Endothelial cell (in vitro differentiated cells): ENCODE measurements at regions not wholly inside any gene's neighbourhood (a gene's known extent, or its start where the extent isn't known, plus 50 kb on each side); places are given as distances from the start of the nearest gene placed in this dataset.

Source experiments
- DNase-seq: peaks from one replicate; pipeline ENCODE4 v3.0.0; 2021; ENCODE audit warnings: low spot score
- H3K27ac Mint-ChIP-seq: one replicate; pipeline ENCODE4 v1.8.0; 2021; ENCODE audit warnings: mixed read lengths, inconsistent platforms; ENCODE audit not compliant: unreplicated experiment
- H3K27me3 Mint-ChIP-seq: one replicate; pipeline ENCODE4 v1.8.0; 2021; ENCODE audit warnings: mild to moderate bottlenecking, moderate library complexity, mixed read lengths, inconsistent platforms; ENCODE audit not compliant: unreplicated experiment
- H3K36me3 Mint-ChIP-seq: one replicate; pipeline ENCODE4 v1.8.0; 2021; ENCODE audit warnings: mild to moderate bottlenecking, low read depth, mixed read lengths, inconsistent platforms; ENCODE audit not compliant: unreplicated experiment
- H3K4me1 Mint-ChIP-seq: one replicate; pipeline ENCODE4 v1.8.0; 2021; ENCODE audit warnings: mild to moderate bottlenecking, mixed read lengths, inconsistent platforms; ENCODE audit not compliant: unreplicated experiment
- H3K4me3 Mint-ChIP-seq: one replicate; pipeline ENCODE4 v1.8.0; 2021; ENCODE audit warnings: mild to moderate bottlenecking, mixed read lengths, inconsistent platforms; ENCODE audit not compliant: unreplicated experiment
- H3K9me3 Mint-ChIP-seq: one replicate; pipeline ENCODE4 v1.8.0; 2021; ENCODE audit warnings: mixed read lengths, inconsistent platforms; ENCODE audit not compliant: unreplicated experiment
- TF ChIP-seq, protein P1 (sequence below): fragments of 200-600 bp; sonication (generic); IDR thresholded peaks from one replicate; pipeline ENCODE4 v1.5.0; 2021; ENCODE audit warnings: antibody characterized with exemption; ENCODE audit not compliant: unreplicated experiment

DNA sequence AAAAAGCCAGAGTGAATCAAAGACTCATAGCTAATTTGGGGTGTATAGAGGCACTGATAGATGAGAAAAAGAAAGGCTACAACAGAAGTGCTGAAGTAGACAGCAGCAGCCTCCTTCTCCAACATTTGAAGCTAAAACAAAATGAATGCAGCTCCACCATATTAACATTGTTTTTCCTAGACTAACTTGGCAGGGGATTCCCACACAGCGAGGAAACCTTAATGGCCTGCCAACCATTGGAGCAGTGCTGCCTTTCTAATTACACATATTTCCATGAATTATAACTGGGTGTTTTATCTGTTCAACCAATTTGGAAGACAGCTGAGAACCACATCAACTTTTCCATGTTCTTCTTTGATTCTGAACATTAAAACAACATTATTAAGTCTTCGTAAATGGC is 478.6 kb downstream of the LIG4 start:
- Mint-ChIP-seq H3K27ac (no peak overlapping the region), H3K4me3 (no peak overlapping the region), H3K9me3 (no peaks in the 10 kb centered on the region), H3K27me3 (no peaks in the 10 kb centered on the region), H3K4me1 (no peaks in the 10 kb centered on the region), H3K36me3 (no peaks in the 10 kb centered on the region)
- DNase-seq, result no peak
- TF ChIP-seq, protein P1, sequence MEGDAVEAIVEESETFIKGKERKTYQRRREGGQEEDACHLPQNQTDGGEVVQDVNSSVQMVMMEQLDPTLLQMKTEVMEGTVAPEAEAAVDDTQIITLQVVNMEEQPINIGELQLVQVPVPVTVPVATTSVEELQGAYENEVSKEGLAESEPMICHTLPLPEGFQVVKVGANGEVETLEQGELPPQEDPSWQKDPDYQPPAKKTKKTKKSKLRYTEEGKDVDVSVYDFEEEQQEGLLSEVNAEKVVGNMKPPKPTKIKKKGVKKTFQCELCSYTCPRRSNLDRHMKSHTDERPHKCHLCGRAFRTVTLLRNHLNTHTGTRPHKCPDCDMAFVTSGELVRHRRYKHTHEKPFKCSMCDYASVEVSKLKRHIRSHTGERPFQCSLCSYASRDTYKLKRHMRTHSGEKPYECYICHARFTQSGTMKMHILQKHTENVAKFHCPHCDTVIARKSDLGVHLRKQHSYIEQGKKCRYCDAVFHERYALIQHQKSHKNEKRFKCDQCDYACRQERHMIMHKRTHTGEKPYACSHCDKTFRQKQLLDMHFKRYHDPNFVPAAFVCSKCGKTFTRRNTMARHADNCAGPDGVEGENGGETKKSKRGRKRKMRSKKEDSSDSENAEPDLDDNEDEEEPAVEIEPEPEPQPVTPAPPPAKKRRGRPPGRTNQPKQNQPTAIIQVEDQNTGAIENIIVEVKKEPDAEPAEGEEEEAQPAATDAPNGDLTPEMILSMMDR, result no peak

DNA sequence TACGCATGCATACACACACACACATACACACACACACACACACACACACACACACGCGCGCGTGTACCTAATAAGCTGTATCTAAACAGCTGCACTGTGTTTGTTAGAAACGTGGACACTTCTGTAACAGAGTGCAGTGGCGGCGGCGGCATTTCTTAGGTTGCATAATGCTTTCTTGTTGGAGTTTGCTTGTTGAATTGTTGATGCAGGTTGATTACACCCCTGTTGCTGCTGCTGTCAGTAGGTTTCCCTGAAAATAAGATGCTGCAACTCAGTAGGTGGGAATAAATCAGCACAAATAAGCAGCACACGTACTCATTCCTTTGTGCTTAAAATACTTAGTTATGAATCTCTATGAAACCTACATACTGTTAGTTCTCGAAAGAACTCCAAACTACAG is 479.2 kb downstream of the LIG4 start:
- Mint-ChIP-seq H3K27ac (no peak overlapping the region), H3K27me3 (no peaks in the 10 kb centered on the region), H3K4me3 (no peak overlapping the region), H3K36me3 (no peaks in the 10 kb centered on the region), H3K9me3 (no peaks in the 10 kb centered on the region), H3K4me1 (no peaks in the 10 kb centered on the region)
- TF ChIP-seq, protein P1, result no peak
- no peak for DNase-seq

DNA sequence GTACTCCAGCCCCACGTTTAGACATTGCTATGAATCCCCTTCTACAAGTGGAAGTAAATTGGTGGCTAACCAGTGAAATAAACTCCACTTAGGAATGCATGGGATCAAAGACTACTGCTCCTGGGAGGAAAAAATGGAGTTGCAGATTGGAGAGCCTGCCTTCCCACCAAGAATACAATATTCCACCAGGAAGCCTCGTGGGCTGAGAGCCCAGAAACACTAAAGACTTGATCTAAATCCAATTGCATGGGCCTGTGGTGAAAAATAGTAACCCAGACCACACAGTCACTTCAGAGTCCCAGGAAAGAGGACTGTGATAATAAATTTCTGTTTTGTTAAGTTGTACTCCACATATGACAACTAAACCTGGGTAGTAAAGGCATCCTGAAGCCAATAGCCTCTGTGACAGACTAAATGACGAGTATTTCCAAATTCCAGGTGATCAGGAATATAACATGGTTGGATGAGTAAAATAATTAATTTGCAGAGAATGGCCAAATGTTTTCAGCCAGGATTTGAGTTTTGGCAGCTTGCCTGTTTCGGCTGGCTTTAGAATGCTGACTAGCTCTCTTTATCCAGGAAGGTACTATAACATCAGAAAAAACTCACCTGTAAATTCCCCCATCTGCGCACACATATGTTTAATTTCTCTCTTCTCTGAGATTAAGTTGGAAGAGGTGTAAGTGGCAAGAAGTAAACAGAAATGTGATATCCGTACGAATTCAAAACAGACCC is 480.3 kb downstream of the LIG4 start:
- no peak overlapping the region for H3K4me3 Mint-ChIP-seq

DNA sequence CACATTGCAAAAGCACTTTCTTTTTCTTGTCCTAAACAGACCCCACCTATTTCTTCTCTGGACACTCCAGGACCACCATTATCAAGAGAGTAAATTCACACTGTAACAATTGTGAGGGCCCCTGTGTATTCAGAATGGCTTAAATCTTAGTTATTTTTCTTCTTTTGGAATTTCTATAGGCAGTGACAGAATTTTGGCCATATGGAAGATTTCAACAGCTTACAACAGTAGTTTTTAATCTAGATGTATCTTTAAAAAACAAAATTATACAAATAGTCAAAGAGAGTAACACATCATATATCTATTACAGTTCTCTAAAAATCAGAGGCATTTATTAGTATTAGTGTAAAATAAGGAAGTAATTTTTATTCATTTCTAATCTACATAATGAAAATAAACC is 482.1 kb downstream of the LIG4 start:
- Mint-ChIP-seq H3K9me3 (no peaks in the 10 kb centered on the region), H3K27ac (no peak overlapping the region), H3K4me1 (no peaks in the 10 kb centered on the region), H3K36me3 (no peaks in the 10 kb centered on the region), H3K27me3 (no peaks in the 10 kb centered on the region), H3K4me3 (no peak overlapping the region)
- TF ChIP-seq, protein P1, result no peak
- DNase-seq, result no peak

More for the DNA sequence above, 480.3 kb downstream of the LIG4 start:
- H3K4me1 Mint-ChIP-seq, result no peaks in the 10 kb centered on the region
- H3K27me3 Mint-ChIP-seq, result no peaks in the 10 kb centered on the region
- H3K36me3 Mint-ChIP-seq, result no peaks in the 10 kb centered on the region
- DNase-seq, result no peak
- H3K27ac Mint-ChIP-seq, result no peak overlapping the region
- H3K9me3 Mint-ChIP-seq, result no peaks in the 10 kb centered on the region
- TF ChIP-seq, protein P1, result no peak

DNA sequence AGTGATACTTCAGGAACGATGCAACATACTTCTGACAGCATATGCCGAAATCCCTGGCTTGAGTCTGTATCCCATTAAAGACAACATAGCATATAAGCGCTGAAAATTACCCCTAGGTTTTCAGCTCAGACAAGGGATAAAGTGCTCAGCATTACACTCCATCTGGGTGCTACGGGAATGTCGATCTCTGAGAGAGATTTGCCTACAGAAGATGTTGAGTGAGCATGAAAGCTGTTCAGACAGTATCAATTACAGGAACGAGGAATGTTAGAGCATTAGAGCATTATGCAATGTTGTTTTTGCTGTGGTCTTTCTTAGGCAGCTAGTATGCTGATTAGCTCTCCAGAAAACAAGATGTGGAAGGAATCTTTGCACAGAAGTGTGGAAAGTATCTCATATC is 484.5 kb downstream of the LIG4 start:
- DNase-seq, result no peak
- Mint-ChIP-seq H3K27me3 (no peaks in the 10 kb centered on the region), H3K4me3 (no peak overlapping the region), H3K27ac (no peak overlapping the region), H3K9me3 (no peaks in the 10 kb centered on the region), H3K36me3 (no peaks in the 10 kb centered on the region), H3K4me1 (no peaks in the 10 kb centered on the region)
- TF ChIP-seq, protein P1, result no peak
